Fibroblast of lung (primary cell): ENCODE measurements at regions not wholly inside any gene's neighbourhood (a gene's known extent, or its start where the extent isn't known, plus 50 kb on each side); places are given as distances from the start of the nearest gene placed in this dataset.

Experiments
- CTCF ChIP-seq, 2 donors: IDR thresholded peaks in 1 of 2; conservative IDR thresholded peaks in 1 of 2; 1 replicate in 1 of 2; 2 replicates in 1 of 2; pipeline ENCODE4 v1.5.1; 2011 to 2012; ENCODE audit warnings: low read length in 2 of 2, control low read depth in 1 of 2, inconsistent platforms in 1 of 2, low read depth in 1 of 2, mild to moderate bottlenecking in 1 of 2
- EZH2 ChIP-seq: IDR thresholded peaks from 2 replicates; pipeline ENCODE4 v1.5.1; 2012; ENCODE audit warnings: low read length, control low read depth, mild to moderate bottlenecking; ENCODE audit errors: missing control alignments

- TF ChIP-seq CTCF (conservative IDR thresholded peaks at IDR 0.05 in 1 of 2, IDR thresholded peaks at IDR 0.05 in 1 of 2; ENCODE audit: low read depth in 1 of 2, low read length in 2 of 2) (no peak), EZH2 (no peak)
Measured at GRCh38 chrX:768596-768995, 138.0 kb downstream of the SHOX start.
